ENCODE measurements at regions not wholly inside any gene's neighbourhood (a gene's known extent, or its start where the extent isn't known, plus 50 kb on each side); places are given as distances from the start of the nearest gene placed in this dataset.

GRCh38 chr11:116262370-116262769 lies 510.4 kb downstream of the BUD13 start:
- TF ChIP-seq EZH2 (IDR thresholded peaks at IDR 0.05; ENCODE audit: insufficient read depth, poor library complexity, severe bottlenecking), result no peak
- no peak for TF ChIP-seq EZH2phosphoT487 (IDR thresholded peaks at IDR 0.05; ENCODE audit: insufficient read depth, low read depth)

All from GM23248 (cell line).